HG03196 (cell line): ENCODE measurements at regions not wholly inside any gene's neighbourhood (a gene's known extent, or its start where the extent isn't known, plus 50 kb on each side); places are given as distances from the start of the nearest gene placed in this dataset.
"Not testable (repeated sequence)": the region's sequence is repeated elsewhere in the genome, so short reads cannot be mapped to it uniquely, and the experiment has no call there.

Experiments used
- ATAC-seq: cut with Tn5 transposase; IDR thresholded peaks from one replicate; pipeline ENCODE4 v1.9.1; 2021; ENCODE audit not compliant: unreplicated experiment

DNA sequence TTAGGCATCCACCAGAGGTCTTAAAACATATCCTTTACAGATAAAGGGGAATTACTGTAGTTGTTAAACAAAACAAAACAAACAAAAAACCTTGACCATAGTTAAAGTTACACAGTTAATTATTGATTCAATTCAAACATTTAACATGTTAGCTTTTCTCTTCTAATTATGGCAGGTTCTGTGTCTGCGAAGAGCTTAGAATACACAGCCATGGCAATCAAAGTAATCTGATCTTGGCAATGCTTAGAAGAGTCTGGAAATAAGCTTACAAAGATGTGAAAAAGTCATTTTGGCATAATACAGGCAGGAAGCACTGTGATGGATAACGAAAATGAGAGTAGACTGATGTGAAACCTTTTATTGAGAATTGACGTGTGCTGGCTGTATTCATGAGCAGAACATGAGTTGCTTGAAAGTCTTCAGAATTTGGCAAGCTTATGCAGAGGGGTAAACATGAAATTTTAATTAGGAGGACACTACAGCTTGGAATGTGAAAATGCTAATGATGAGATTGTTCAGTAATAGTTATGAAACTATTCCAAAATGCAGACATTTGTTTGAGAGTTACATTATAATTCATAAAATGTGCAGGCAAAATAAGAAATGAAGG is 629.6 kb downstream of the FSCB start:
- ATAC-seq, result peak; percentile 82

DNA sequence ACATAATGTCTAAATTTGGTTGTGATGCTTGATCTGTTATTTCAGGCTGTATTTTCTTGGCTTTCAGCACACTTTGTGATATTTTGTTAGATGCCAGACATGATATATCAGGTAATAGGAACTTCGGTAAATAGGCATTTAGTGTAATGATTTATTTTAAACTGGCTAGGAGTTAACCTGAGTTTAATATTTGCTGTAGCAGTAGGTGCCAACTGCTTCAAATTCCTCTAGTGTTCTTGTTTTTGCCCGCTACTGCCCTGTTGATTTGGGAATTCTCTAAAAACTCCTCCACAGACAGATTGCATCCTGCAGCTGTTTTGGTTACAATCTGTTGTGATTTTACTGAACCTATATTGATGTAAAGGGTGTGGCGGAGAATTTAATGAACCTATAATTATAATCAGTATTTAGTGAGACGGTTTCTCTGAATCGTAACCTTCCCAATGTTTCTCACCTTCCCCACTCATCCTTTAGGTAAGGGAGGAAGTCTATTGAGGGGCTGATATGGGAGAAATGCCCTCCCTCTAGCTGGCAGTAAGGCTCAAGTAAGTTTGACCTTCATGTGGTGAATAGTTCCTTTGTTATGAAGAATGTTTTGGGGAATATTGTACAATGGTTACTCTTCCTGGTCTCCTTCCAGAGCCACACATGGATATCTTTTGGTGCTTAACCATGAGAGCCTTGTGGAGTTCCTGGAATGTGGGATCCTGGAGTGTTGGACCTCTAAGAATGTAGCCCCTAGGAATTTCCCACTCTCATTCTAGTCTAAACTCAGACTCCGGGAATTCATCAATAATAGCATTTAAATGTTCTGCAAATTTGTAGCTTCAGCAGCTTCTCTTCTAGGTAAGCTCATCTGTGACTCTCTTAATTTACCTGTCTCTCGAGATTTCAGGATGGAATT is 634.1 kb downstream of the FSCB start:
- ATAC-seq, result no peak

DNA sequence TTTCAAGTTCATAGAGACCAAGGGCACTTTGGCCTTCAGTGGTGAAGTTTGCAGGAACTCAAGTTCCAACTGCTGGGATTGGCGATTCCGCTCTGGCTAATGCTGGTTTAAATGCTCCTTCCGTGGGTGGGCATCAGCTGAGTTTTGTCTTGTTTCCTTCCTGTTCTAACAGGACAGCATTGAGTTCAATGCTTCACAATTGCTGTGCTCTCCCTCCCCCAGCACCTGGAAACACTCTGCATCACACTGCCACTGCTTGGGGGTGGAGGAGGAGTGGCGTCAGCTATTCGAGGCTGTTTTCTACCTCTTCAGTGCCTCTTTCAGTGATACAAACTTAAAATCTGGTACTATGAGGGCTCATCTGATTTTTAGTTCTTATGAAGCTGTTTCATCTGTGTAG is 634.9 kb downstream of the FSCB start:
- no peak for ATAC-seq

DNA sequence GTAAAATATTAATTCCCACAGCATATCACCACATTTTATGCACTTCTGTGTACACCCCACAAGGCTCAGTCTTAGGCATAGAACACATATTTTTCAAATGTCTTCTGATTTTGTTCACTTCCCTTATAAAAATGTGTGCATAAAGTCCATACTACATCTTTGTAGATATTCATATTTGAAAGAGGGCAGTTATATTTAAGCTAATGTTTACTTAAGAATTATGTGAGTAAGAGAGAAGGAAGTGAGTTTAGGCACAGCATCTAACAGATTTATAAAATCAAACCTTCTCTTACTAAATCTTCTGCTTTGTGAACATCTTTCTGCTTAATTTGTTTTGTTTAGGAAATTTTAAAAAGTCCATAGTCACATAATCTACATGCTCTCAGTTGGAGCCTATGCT is 648.1 kb downstream of the FSCB start:
- no peak for ATAC-seq

DNA sequence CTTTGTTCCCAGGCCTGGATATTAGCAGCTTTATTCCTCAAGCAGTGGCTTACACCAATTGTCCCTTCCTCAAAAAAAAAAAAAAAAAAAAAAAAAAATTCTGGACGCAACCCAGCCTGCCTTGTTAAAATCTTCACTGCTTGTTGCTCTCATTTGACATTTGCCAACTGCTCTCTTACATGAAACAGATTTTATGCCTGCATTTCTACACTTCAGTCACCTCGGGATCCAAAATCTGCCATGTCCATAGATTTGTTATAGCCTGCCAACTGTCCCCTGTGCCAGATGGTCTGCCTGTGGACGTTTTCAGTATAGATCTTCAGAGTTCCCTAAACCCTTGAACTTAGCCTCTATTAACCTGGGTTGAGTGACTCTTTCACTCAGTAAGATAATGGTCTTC is 651.5 kb downstream of the FSCB start:
- no peak for ATAC-seq

DNA sequence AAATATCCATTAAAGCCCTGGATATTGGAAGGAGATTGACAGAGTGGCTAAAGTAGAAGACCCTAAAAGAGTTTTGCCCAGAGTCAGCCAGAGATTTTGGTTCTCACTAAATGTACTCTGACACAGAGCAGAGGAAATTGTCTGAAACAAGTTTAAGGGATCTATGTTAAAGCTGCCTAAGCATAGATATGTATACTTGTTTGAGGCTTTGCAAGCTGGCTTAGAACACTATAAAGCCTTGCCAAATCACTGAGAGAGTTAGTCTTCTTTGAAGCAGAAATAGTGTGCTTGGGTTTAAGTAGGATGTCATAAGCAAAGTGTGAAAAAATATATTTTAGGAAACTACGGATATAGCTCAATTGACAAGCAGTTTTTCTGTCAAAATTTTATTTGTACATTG is 653.5 kb downstream of the FSCB start:
- no peak for ATAC-seq

DNA sequence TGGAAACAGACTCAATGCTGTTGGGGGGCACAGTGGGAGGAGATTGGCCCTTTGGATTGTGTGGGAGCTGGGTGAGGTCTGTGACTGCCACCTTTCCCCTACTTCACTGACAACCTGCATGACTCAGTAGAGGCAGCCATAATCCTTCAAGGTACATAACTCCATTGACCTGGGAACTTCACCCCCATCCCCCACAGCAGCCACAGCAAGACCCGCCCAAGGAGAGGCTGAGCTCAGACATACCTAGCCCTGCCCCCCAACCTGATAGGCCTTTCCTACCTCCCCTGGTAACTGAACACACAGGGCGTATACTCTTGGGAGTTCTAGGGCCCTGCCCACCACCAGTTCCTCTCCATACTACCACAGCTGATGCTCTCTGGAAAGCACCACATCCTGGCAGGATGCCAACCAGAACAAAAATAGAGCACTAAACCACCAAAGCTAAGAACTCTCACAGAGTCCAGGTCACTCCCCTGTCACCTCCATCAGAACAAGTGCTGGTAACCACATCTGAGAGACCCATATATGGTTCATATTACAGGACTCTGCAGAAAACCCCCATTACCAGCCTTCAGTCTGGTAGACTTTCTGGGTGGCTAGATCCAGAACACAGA is 703.9 kb downstream of the FSCB start:
- ATAC-seq, result no peak

DNA sequence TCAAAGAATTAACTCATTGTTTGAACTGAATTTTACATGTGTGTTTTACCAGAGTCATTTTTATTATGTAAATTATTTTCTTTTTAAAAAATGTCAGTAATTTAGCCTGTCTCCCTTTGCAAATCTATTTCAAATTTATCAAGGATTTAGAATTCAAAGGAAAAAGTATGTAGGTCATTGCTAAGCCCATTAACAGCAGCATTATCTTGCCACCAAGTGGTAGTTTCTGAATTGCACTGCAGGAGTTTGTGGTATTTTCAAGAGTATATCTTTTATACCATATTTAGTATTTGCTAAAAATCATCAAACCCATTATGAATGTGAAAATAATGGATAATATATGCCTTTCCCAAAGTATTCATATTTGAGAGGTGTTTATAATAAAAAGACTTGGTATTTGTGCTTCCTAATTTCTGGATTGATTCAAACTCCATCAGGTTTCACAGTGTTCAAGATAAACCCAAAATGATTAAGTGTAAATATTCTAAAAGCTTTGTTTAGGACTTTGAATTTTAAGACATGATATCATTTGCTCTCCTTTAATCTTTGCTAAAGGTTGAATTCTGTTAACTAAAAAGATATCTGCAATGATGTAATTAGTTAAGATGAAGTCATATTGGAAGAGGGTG is 711.4 kb downstream of the FSCB start:
- ATAC-seq, result no peak

DNA sequence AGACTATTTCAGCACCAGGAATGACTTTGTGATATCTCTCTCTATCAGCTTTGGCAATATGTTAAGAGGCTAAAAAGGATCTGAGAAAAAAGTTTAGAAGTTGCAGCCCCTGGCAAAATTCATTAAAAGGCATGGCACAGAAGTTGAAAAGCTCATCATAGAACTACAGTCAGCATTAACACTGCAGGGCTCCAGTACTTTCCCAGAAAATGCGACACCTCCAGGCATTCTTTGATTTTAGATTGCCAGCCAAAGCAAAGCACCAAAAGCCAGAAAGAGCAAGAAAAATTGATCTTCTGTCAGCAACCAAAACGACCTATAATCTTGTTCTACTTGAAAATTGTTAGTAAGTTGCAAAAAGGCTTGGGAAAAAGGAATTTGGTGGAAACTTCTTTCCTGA is 713.5 kb downstream of the FSCB start:
- no peak for ATAC-seq

DNA sequence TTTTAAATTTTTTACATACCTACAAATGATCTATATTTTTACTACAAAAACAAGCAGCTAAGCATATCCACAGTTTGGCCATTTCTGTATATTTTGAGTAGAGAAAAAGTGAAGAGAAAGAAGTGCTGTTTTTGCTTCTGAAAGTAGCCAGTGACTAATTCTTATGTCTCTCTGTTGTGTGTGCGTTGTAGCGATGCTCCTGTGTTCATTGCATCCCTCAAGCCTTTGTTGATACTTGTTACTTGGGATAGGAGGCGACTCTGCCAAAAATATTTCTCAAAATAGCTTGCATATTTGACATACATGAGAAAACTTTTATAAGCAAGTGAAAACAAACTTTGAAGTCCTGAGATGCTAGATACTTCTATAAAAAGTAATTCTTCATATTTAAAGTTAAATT is 714.1 kb downstream of the FSCB start:
- ATAC-seq, result no peak

DNA sequence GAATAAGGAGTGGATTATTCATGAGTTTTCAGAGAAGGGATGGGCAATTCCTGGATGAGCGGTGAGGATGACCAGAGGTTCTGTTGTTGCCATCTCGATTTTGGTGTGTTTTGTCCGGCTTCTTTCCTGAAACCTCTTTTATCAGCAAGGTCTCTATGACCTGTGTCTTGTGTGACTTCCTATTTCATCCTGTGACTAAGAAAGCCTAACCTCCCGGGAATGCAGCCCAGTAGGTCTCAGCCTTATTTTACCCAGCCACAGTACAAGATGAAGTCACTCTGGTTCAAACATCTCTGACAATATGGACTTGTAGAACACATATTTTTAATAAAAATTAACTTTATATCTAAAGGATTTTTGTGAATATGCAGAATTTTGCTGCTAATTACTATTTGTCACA is 716.4 kb downstream of the FSCB start:
- ATAC-seq, result no peak

DNA sequence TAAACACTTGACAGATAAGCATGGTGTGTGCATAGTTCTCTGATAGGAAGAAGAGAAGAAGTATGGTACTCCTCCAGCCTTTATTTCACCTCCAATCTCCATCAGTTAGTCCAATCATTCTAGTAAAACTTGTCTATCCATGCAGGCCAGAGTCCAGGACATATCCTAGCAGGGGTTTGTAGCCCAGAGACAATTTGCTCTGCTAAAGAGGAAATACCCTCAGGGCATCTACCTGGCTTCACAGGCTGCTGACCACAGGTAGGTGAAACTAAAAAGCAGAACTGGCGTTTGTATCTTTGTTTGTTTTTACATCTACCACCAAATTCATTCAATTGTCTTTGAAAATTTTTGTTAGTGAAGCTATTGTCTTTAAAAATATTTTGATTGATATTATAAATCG is 717.6 kb downstream of the FSCB start:
- ATAC-seq, result no peak

DNA sequence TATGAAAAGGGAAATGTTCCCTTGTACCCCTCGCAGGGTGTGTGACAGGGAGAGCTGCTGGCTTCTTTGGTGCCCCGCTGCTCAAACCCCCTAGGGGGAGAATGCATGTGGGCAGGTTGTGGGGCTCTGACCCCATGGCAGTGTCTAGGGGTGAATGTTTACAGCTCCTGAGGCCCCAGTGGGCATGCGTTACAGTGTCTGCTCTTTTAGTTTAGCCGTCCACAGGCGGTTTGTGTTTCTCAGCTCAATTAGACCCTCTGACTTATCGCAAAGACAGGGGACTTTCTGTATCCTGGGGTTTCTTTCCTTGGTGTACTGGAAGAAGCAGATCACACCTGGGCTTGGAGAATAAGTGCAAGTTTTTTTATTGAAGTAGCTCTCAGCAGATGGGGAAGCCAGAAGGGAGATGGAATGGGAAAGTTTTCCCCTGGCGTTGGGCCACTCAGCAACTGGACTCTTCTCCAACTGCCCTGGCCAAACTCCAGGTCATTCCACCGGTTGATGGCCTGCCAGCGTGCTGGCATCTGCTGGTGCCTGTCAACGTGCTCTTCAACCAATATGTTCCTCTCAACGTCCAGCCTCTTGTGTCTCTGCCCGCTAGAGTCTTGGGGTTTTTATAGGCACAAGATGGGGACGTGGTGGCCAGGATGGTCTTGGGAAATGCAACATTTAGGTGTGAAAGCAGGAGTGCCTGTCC is 720.9 kb downstream of the FSCB start:
- no peak for ATAC-seq

DNA sequence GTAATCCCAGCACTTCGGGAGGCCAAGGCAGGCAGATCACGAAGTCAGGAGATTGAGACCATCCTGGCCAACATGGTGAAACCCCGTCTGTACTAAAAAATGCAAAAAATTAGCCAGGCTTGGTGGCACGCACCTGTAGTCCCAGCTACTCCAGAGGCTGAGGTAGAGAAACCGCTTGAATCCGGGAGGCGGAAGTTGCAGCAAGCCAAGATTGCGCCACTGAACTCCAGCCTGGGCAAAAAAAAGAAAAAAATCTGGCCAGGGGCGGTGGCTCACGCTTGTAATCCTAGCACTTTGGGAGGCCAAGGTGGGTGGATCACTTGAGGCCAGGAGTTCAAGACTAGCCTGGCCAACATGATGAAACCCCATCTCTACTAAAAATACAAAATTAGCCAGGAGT is 722.7 kb downstream of the FSCB start:
- ATAC-seq, result not testable (repeated sequence)

DNA sequence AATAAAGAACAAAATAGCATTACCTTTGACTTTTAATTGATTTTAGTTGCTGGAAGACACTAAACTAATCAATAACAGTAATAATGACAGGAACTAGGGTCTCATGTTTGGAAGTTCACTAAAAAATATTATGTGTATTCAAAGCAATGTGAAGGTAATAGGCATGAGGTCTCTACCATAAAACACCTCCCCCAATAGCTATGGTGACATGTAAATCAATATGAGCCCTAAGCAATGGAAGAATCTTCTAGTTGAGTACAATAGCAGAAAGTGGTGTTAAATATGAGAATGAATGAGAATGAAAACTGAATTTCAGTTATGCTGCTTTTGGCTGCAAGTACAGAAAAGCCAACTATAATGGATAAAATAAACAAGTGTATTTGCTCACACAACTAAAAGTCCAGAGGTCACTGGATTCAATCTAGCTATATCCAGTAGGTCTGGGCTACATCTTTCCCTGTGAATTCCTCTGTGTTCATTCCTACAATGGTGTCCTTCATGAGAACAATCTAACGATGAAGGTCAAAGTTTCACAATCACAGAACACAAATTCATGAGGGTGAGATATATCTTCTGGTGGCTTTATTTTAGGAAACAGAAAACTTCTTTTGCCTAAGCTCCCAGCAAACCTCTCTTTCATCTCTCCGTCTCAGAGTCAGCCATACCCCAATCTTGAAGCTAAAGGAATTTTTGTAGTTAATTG is 728.0 kb downstream of the FSCB start:
- ATAC-seq, result no peak

DNA sequence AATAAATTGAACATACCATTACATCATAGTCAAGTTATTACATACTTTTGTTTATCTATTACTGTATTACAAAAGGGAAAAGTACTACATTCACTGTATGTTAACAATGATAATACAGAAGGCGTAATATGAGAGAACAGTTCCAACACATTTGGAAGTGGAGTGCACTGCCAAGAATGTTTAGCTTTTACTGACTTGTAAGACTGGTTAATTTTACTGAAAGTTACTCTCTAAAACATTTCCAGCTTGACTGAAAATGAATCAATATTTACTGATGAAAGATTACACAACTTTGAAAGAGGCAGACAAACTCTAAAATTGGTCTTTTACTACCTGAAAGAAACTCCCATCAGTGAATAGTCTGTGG is 728.5 kb downstream of the FSCB start:
- no peak for ATAC-seq

DNA sequence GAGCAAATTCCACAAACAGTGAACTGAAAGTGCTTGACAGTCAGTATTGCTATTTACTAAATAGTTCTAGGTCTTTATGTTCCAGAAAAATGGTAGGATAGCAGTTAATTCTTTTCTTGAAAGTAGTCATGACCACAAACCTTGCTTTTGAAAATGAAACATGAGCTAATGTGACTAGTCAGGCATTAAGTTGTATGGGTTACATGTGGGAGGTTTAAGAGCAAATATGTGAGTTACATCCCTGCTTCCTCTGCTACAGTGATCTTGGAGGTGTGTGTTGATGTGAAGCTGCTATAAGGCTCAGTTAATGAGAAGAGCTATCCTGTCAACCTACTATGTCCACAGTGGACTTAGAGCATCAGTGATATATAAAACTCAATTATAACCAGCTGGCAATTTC is 741.6 kb downstream of the FSCB start:
- ATAC-seq, result no peak

DNA sequence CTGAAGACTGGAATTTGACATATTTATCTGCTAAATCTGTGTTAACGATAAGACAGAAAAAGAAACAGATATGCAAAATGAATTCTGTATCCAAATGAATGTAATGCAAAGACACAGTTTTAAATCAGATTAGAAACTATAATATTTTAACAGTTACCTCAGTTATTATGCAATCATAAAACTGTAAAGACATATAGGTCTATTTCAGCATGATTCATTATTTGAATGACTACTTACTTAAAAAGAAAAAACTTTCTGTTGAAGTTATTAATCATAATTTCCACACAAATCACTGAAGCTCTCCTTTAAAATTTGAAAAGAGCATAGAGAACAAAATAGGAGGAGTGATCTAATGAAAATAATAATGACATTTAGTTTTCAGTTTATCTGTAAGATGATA is 742.6 kb downstream of the FSCB start:
- ATAC-seq, result no peak

DNA sequence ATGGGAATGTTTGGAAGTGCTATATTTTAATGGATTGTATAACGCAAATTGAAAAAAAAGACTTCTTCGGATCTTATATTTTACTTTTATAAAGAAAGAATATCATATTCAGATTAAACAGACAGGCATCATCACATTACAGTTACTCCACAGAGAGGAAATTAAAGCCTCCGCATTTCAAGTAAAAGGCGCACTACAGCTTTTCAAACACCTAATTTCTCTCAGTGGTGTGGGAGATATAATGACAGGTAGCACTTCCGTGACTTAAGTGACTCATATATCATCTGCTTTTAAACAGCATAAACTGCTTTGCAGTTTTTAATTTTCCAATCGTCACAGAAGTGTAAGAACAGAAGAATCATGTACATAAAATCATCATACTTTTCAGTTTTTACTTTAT is 751.4 kb downstream of the FSCB start:
- ATAC-seq, result no peak

DNA sequence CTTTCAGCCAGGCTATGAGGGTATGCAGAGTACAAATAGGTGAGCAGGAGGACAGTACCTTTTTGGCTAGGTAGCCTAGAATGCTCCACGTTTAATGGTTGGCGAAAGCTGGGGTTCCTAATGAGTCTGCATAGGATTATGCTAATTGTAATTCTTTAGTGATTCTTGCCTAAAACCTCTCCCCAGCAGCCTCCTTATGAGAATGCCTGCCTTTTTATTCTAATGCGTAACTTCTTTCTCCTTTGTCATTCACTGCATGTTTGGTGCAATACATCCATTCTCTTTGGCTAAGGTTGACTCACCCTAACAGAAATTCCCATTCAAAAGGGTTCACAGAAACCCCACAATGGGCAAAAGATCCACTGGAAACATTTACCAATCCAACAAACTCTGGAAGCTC is 752.2 kb downstream of the FSCB start:
- ATAC-seq, result no peak

DNA sequence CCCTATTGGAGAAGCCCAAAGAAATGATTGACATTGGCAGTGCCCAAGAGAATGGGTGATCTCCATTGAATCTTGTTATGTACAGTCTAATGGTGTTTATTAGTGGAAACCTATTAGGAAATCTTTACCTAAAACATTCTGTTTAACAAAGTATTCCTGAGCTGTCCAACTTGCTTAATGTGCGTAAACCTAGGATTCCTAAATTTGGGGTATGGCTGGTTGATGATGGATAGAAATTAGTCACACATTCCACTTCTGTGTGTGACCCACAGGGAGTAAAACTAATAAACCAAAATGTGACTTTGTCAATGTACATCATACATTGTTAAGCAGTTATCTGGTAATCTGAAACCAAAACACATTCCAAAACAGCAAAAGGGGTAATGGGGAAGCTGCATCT is 761.3 kb downstream of the FSCB start:
- no peak for ATAC-seq
